Adipocyte (in vitro differentiated cells): ENCODE measurements at regions not wholly inside any gene's neighbourhood (a gene's known extent, or its start where the extent isn't known, plus 50 kb on each side); places are given as distances from the start of the nearest gene placed in this dataset.

Source experiments
- DNase-seq: peaks from one replicate; pipeline ENCODE4 v3.0.0-alpha.2; 2015; ENCODE audit warnings: low read depth
- H3K27me3 ChIP-seq: replicated peaks from 2 replicates; pipeline ENCODE4 v1.7.0; 2013; ENCODE audit warnings: mild to moderate bottlenecking, low read length, moderate library complexity; ENCODE audit not compliant: control insufficient read depth, insufficient read depth
- H3K36me3 ChIP-seq: 2 replicates; pipeline ENCODE4 v1.7.0; 2013; ENCODE audit warnings: low read length, mild to moderate bottlenecking, moderate library complexity; ENCODE audit not compliant: control insufficient read depth, insufficient read depth, severe bottlenecking
- H3K4me1 ChIP-seq: 2 replicates; pipeline ENCODE4 v1.7.0; 2013; ENCODE audit warnings: mild to moderate bottlenecking, low read length, moderate library complexity; ENCODE audit not compliant: control insufficient read depth, insufficient read depth
- H3K4me3 ChIP-seq: 2 replicates; pipeline ENCODE4 v1.7.0; 2013; ENCODE audit warnings: mild to moderate bottlenecking, low read length, moderate library complexity
- H3K9ac ChIP-seq: 2 replicates; pipeline ENCODE4 v1.7.0; 2013; ENCODE audit warnings: mild to moderate bottlenecking, low read length, moderate library complexity
- H3K9me3 ChIP-seq: 2 replicates; pipeline ENCODE4 v1.7.0; 2013; ENCODE audit warnings: mild to moderate bottlenecking, low read length, moderate library complexity; ENCODE audit not compliant: control insufficient read depth

GRCh38 chr16:5841974-5842373 lies 744.4 kb upstream of the EEF2KMT start:
- H3K36me3 ChIP-seq: no peaks in the 10 kb centered on the region
- DNase-seq: no peak
- H3K27me3 ChIP-seq: no peaks in the 10 kb centered on the region
- no peak overlapping the region for H3K9ac ChIP-seq
- peaks cover 2% of the 10 kb centered on the region for H3K9me3 ChIP-seq
- no peaks in the 10 kb centered on the region for H3K4me1 ChIP-seq
- no peak overlapping the region for H3K4me3 ChIP-seq

GRCh38 chr16:5838725-5839124 lies 741.1 kb upstream of the EEF2KMT start:
- DNase-seq: no peak
- Histone ChIP-seq H3K27me3 (no peaks in the 10 kb centered on the region), H3K36me3 (no peaks in the 10 kb centered on the region), H3K9ac (no peak overlapping the region), H3K4me3 (no peak overlapping the region), H3K9me3 (peaks cover 2% of the 10 kb centered on the region), H3K4me1 (no peaks in the 10 kb centered on the region)

GRCh38 chr16:5838071-5838470 lies 740.5 kb upstream of the EEF2KMT start:
- Histone ChIP-seq H3K9ac (no peak overlapping the region), H3K27me3 (no peaks in the 10 kb centered on the region)

GRCh38 chr16:5837007-5837670 lies 739.5 kb upstream of the EEF2KMT start:
- H3K27me3 ChIP-seq: no peaks in the 10 kb centered on the region
- DNase-seq: no peak

More at GRCh38 chr16:5838071-5838470, 740.5 kb upstream of the EEF2KMT start:
- H3K4me3 ChIP-seq: no peak overlapping the region
- peaks cover 2% of the 10 kb centered on the region for H3K9me3 ChIP-seq
- no peak for DNase-seq
- H3K36me3 ChIP-seq: no peaks in the 10 kb centered on the region
- H3K4me1 ChIP-seq: no peaks in the 10 kb centered on the region

GRCh38 chr16:5835876-5836275 lies 738.3 kb upstream of the EEF2KMT start:
- no peaks in the 10 kb centered on the region for H3K27me3 ChIP-seq
- H3K4me3 ChIP-seq: no peak overlapping the region
- H3K9ac ChIP-seq: no peak overlapping the region
- peaks cover 2% of the 10 kb centered on the region for H3K9me3 ChIP-seq
- no peaks in the 10 kb centered on the region for H3K36me3 ChIP-seq
- no peak for DNase-seq
- no peaks in the 10 kb centered on the region for H3K4me1 ChIP-seq

More at GRCh38 chr16:5837007-5837670, 739.5 kb upstream of the EEF2KMT start:
- Histone ChIP-seq H3K4me3 (no peak overlapping the region), H3K36me3 (no peaks in the 10 kb centered on the region), H3K9ac (no peak overlapping the region), H3K9me3 (peaks cover 2% of the 10 kb centered on the region), H3K4me1 (no peaks in the 10 kb centered on the region)

- Histone ChIP-seq H3K27me3 (no peaks in the 10 kb centered on the region), H3K4me3 (no peak overlapping the region), H3K9ac (no peak overlapping the region), H3K9me3 (no peaks in the 10 kb centered on the region), H3K36me3 (no peaks in the 10 kb centered on the region), H3K4me1 (no peaks in the 10 kb centered on the region)
- no peak for DNase-seq
These were observed 728.7 kb upstream of the EEF2KMT start for GRCh38 chr16:5826332-5826731.

- H3K36me3 ChIP-seq: no peaks in the 10 kb centered on the region
- H3K4me1 ChIP-seq: no peaks in the 10 kb centered on the region
- H3K27me3 ChIP-seq: no peaks in the 10 kb centered on the region
- H3K9ac ChIP-seq: no peak overlapping the region
- DNase-seq: no peak
- H3K9me3 ChIP-seq: no peaks in the 10 kb centered on the region
- H3K4me3 ChIP-seq: no peak overlapping the region
These were observed 722.9 kb upstream of the EEF2KMT start for GRCh38 chr16:5820472-5820871.

GRCh38 chr16:5815570-5816237 lies 718.1 kb upstream of the EEF2KMT start:
- Histone ChIP-seq H3K4me3 (no peak overlapping the region), H3K4me1 (no peaks in the 10 kb centered on the region), H3K9me3 (peaks cover 5% of the 10 kb centered on the region), H3K27me3 (no peaks in the 10 kb centered on the region), H3K9ac (no peak overlapping the region), H3K36me3 (no peaks in the 10 kb centered on the region)
- no peak for DNase-seq

GRCh38 chr16:5801396-5801795 lies 703.8 kb upstream of the EEF2KMT start:
- Histone ChIP-seq H3K9me3 (peaks cover 10% of the 10 kb centered on the region), H3K4me1 (no peaks in the 10 kb centered on the region), H3K36me3 (no peaks in the 10 kb centered on the region), H3K4me3 (no peak overlapping the region), H3K27me3 (no peaks in the 10 kb centered on the region), H3K9ac (no peak overlapping the region)
- no peak for DNase-seq

GRCh38 chr16:5793556-5793955 lies 696.0 kb upstream of the EEF2KMT start:
- Histone ChIP-seq H3K4me3 (no peak overlapping the region), H3K4me1 (no peaks in the 10 kb centered on the region), H3K9me3 (peaks cover 7% of the 10 kb centered on the region), H3K36me3 (no peaks in the 10 kb centered on the region), H3K27me3 (no peaks in the 10 kb centered on the region), H3K9ac (no peak overlapping the region)
- DNase-seq: no peak

GRCh38 chr16:5791011-5791657 lies 693.5 kb upstream of the EEF2KMT start:
- DNase-seq: no peak
- Histone ChIP-seq H3K27me3 (no peaks in the 10 kb centered on the region), H3K9ac (no peak overlapping the region), H3K4me1 (no peaks in the 10 kb centered on the region), H3K4me3 (no peak overlapping the region), H3K36me3 (no peaks in the 10 kb centered on the region), H3K9me3 (peaks cover under 1% of the 10 kb centered on the region)
